Neuron (in vitro differentiated cells): ENCODE measurements at regions not wholly inside any gene's neighbourhood (a gene's known extent, or its start where the extent isn't known, plus 50 kb on each side); places are given as distances from the start of the nearest gene placed in this dataset.
"Not testable (repeated sequence)": the region's sequence is repeated elsewhere in the genome, so short reads cannot be mapped to it uniquely, and the experiment has no call there.

ENCODE experiments used
- H2AFZ ChIP-seq: one replicate; pipeline ENCODE4 v1.6.1; 2013; ENCODE audit warnings: low read depth, mild to moderate bottlenecking, inconsistent platforms, low read length, moderate library complexity
- H3K27me3 ChIP-seq: one replicate; pipeline ENCODE4 v1.6.1; 2013; ENCODE audit warnings: low read length; ENCODE audit not compliant: insufficient read depth
- H3K36me3 ChIP-seq: one replicate; pipeline ENCODE4 v1.6.1; 2013; ENCODE audit warnings: low read length; ENCODE audit not compliant: insufficient read depth
- H3K4me1 ChIP-seq: one replicate; pipeline ENCODE4 v1.6.1; 2013; ENCODE audit warnings: low read length; ENCODE audit not compliant: insufficient read depth
- H3K4me3 ChIP-seq: 2 replicates; pipeline ENCODE4 v1.5.1; 2013; ENCODE audit warnings: mild to moderate bottlenecking, low read length, moderate library complexity
- H3K9me3 ChIP-seq: one replicate; pipeline ENCODE4 v1.6.1; 2013; ENCODE audit warnings: low read length

DNA sequence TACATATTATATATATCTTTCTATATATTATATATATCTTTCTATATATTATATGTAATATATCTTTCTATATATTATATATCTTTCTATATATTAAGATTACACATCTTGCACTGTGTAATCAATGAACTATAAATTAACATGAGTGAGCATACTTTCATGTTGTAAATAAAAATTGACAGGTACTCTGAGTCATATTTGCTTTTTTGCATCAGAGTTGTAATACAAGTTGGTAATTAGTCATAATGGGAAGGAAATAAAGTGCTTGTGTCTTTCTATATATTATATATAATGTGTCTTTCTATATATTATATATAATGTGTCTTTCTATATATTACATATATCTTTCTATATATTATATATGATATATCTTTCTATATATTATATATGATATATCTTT lies 172.5 kb upstream of the MAGI2 start:
- H3K9me3 ChIP-seq, H3K27me3 ChIP-seq, H2AFZ ChIP-seq, H3K4me3 ChIP-seq, H3K4me1 ChIP-seq, H3K36me3 ChIP-seq: not testable (repeated sequence)

DNA sequence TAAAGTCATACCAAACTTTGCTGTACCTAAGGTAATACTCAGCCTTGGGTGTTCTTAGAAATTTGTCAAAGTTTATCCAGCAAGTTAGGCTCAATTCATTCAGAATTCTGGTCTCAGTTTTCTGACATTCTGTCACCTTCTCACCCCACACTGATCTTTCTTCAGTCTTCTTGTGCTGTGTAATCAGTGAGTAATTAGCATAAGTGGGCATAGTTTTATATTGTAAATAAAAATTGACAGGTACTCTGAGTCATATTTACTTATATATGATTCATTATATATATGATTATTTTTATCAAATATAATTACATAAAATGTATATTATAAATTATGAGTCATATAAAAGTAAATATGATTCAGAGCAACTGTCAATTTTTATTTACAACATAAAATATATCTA lies 170.9 kb upstream of the MAGI2 start:
- Histone ChIP-seq H3K36me3 (no peaks in the 10 kb centered on the region), H3K9me3 (no peaks in the 10 kb centered on the region), H3K27me3 (no peaks in the 10 kb centered on the region), H3K4me3 (no peak overlapping the region), H3K4me1 (no peaks in the 10 kb centered on the region), H2AFZ (no peak overlapping the region)

- no peak overlapping the region for H3K4me3 ChIP-seq
- H3K36me3 ChIP-seq, result no peaks in the 10 kb centered on the region
- no peaks in the 10 kb centered on the region for H3K4me1 ChIP-seq
- no peaks in the 10 kb centered on the region for H3K9me3 ChIP-seq
- no peaks in the 10 kb centered on the region for H3K27me3 ChIP-seq
- H2AFZ ChIP-seq, result no peak overlapping the region
Observed at GRCh38 chr7:79622781-79623180, 169.3 kb upstream of the MAGI2 start.

DNA sequence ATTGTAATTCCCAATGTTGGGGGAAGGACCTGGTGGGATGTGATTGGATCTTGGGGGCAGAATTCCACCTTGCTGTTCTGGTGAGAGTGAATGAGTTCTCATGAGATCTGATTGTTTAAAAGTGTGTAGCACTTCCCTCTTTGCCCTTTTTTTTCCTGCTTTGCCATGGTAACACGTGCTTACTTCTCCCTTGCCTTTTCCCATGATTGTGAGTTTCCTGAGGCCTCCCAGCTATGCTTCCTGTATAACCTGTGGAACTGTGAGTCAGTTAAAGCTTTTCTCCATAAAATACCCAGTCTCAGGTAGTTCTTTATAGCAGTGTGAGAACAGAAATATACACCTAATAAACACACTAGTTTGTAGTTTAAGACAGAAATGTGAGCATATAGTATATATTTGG lies 166.8 kb upstream of the MAGI2 start:
- no peaks in the 10 kb centered on the region for H3K27me3 ChIP-seq
- no peak overlapping the region for H2AFZ ChIP-seq
- no peaks in the 10 kb centered on the region for H3K4me1 ChIP-seq
- no peak overlapping the region for H3K4me3 ChIP-seq
- H3K36me3 ChIP-seq, result no peaks in the 10 kb centered on the region
- H3K9me3 ChIP-seq, result no peaks in the 10 kb centered on the region

- Histone ChIP-seq H3K36me3 (no peaks in the 10 kb centered on the region), H3K9me3 (no peaks in the 10 kb centered on the region), H2AFZ (no peak overlapping the region), H3K27me3 (no peaks in the 10 kb centered on the region), H3K4me3 (no peak overlapping the region), H3K4me1 (no peaks in the 10 kb centered on the region)
Observed at GRCh38 chr7:79619216-79619615, 165.7 kb upstream of the MAGI2 start.

- Histone ChIP-seq H3K4me1 (no peaks in the 10 kb centered on the region), H3K9me3 (no peaks in the 10 kb centered on the region), H3K4me3 (no peak overlapping the region)
Observed at GRCh38 chr7:79615871-79616640, 162.6 kb upstream of the MAGI2 start.

DNA sequence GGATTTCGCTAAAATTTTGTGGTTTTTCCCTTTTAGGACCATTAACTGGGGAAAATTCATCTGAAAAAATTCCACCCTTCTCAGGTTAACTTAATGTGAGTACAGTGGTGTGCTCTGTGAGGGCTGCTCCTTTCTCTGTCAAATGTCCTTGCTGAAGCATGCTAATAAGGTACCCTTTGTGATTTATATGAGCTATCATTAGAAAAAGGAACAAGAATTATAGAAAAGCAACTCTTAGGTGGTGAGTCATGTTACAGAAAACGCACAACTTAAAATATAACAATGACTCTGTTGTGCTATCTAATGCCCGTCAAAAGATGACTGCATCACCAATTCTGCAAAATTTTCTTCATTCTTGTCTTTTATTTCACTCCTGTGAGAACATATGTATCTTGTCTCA lies 162.0 kb upstream of the MAGI2 start:
- Histone ChIP-seq H3K4me1 (peaks cover 2% of the 10 kb centered on the region), H2AFZ (no peak overlapping the region), H3K4me3 (no peak overlapping the region), H3K36me3 (no peaks in the 10 kb centered on the region), H3K27me3 (no peaks in the 10 kb centered on the region), H3K9me3 (no peaks in the 10 kb centered on the region)

More at GRCh38 chr7:79615871-79616640, 162.6 kb upstream of the MAGI2 start:
- no peak overlapping the region for H2AFZ ChIP-seq
- no peaks in the 10 kb centered on the region for H3K27me3 ChIP-seq
- no peaks in the 10 kb centered on the region for H3K36me3 ChIP-seq

GRCh38 chr7:79612903-79613302 lies 159.4 kb upstream of the MAGI2 start:
- Histone ChIP-seq H3K4me3 (no peak overlapping the region), H3K4me1 (peaks cover 3% of the 10 kb centered on the region), H3K36me3 (no peaks in the 10 kb centered on the region), H3K9me3 (no peaks in the 10 kb centered on the region), H2AFZ (no peak overlapping the region), H3K27me3 (no peaks in the 10 kb centered on the region)

DNA sequence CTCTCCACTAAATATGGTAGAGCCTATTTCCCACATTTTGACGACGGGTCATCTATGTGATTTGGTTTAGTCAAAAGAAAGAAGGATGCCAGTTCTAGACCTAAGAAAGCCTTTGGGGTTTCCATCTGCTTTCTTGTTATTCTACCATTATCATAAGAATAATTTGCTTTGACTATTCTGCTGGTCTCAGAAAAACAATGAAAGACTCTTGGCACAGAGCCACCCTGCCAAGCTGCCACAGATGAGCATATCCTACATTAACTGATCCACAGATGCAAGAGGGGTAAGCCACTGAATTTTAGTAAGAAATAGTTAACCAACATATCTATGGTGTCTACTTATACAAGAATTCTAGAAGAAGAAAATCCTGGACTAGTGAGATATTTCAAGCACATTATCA lies 158.6 kb upstream of the MAGI2 start:
- Histone ChIP-seq H3K36me3 (no peaks in the 10 kb centered on the region), H3K4me1 (peaks cover 3% of the 10 kb centered on the region), H3K27me3 (no peaks in the 10 kb centered on the region), H3K9me3 (no peaks in the 10 kb centered on the region), H2AFZ (no peak overlapping the region), H3K4me3 (no peak overlapping the region)

- no peaks in the 10 kb centered on the region for H3K9me3 ChIP-seq
- H2AFZ ChIP-seq, result no peak overlapping the region
- no peaks in the 10 kb centered on the region for H3K27me3 ChIP-seq
- H3K36me3 ChIP-seq, result no peaks in the 10 kb centered on the region
- H3K4me3 ChIP-seq, result no peak overlapping the region
- H3K4me1 ChIP-seq, result peaks cover 3% of the 10 kb centered on the region
Observed at GRCh38 chr7:79610748-79611304, 157.4 kb upstream of the MAGI2 start.

DNA sequence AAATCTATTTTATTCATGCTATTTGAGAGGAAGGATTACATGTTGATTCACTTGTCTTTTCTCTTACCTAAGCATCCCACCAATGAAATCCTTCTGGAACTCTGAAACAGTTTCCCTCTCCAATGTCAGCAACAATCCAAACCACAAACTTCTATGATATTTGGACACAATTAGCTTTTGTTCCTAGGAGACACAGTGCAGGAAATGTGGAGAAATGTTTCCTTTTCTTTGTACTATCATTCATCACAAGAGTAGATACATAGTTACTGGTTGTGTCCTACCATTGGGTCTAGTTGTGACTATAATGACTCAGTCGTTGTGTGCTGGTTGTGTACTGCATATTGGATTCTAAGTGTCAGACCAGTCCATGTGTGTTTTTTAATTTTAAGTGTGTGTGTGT lies 156.8 kb upstream of the MAGI2 start:
- no peaks in the 10 kb centered on the region for H3K27me3 ChIP-seq
- H3K9me3 ChIP-seq, result no peaks in the 10 kb centered on the region
- H2AFZ ChIP-seq, result no peak overlapping the region
- H3K4me3 ChIP-seq, result no peak overlapping the region
- H3K4me1 ChIP-seq, result peaks cover 3% of the 10 kb centered on the region
- H3K36me3 ChIP-seq, result no peaks in the 10 kb centered on the region

DNA sequence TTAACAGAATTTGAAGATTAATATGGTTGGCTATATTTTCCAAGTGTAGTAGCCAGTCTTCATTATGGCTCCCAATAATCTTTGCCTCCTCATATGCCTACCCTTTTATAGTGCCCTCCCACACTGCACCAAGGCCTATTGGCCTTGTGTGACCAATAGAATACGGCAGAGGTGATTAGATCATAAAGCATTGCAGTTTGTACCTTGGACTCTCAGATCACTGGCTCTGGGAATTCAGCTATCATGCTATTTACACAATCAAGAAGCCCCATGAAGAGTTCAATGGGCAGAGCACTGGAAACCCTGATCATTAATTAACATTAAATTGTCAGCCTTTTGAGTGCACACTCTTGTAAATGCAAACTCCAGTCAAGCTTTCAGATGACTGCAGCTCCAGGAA lies 154.5 kb upstream of the MAGI2 start:
- Histone ChIP-seq H3K4me3 (no peak overlapping the region), H3K4me1 (peaks cover 3% of the 10 kb centered on the region), H3K9me3 (no peaks in the 10 kb centered on the region), H2AFZ (no peak overlapping the region), H3K36me3 (no peaks in the 10 kb centered on the region), H3K27me3 (no peaks in the 10 kb centered on the region)

GRCh38 chr7:79604841-79605240 lies 151.4 kb upstream of the MAGI2 start:
- Histone ChIP-seq H3K27me3 (no peaks in the 10 kb centered on the region), H3K9me3 (no peaks in the 10 kb centered on the region), H2AFZ (no peak overlapping the region), H3K4me3 (no peak overlapping the region), H3K36me3 (no peaks in the 10 kb centered on the region), H3K4me1 (no peaks in the 10 kb centered on the region)

DNA sequence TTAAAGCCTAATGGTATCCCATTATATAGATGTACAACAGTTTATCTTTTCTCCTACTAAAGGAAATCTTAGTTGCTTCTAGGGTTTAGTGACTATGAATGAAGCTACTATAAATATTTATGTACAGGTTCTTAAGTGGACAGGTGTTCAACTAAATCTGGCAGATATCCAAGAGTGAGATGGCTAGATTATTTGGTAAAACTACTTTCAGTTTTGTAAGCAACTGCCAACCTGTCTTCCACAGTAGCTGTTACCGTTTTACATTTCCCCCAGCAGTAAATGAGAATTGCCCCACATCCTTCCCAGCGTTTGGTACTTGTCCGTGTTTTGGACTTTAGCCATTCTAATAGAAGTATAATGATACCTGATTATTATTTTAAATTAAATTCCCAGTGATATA lies 144.9 kb upstream of the MAGI2 start:
- Histone ChIP-seq H3K4me1 (no peaks in the 10 kb centered on the region), H3K27me3 (no peaks in the 10 kb centered on the region), H3K9me3 (no peaks in the 10 kb centered on the region), H2AFZ (no peak overlapping the region), H3K4me3 (no peak overlapping the region), H3K36me3 (no peaks in the 10 kb centered on the region)
